ENCODE measurements at regions not wholly inside any gene's neighbourhood (a gene's known extent, or its start where the extent isn't known, plus 50 kb on each side); places are given as distances from the start of the nearest gene placed in this dataset.
A peak's percentile ranks its signal among the peaks of the same experiment; 100 is the strongest.
"Not testable (repeated sequence)": the region's sequence is repeated elsewhere in the genome, so short reads cannot be mapped to it uniquely, and the experiment has no call there.

DNA sequence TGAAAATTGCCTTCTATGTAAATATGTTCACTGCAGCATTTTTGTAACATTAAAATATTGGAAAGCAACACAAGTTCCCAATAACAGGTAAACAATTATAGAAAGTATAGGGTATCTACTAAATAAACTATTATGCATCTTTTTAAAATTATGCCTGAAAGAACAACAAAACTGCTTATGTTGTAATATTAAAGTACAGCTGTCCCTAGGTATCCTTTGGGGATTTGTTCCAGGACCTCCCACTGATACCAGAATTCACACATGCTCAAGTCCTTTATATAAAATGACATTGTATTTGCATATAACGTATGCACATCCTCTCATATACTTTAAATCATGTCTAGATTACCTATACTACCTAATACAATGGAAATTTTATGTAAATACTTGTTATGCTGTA is 121.8 kb upstream of the TNFSF4 start:
- DNase-seq (ENCODE audit: low spot score): no peak
- TF ChIP-seq, protein P1, sequence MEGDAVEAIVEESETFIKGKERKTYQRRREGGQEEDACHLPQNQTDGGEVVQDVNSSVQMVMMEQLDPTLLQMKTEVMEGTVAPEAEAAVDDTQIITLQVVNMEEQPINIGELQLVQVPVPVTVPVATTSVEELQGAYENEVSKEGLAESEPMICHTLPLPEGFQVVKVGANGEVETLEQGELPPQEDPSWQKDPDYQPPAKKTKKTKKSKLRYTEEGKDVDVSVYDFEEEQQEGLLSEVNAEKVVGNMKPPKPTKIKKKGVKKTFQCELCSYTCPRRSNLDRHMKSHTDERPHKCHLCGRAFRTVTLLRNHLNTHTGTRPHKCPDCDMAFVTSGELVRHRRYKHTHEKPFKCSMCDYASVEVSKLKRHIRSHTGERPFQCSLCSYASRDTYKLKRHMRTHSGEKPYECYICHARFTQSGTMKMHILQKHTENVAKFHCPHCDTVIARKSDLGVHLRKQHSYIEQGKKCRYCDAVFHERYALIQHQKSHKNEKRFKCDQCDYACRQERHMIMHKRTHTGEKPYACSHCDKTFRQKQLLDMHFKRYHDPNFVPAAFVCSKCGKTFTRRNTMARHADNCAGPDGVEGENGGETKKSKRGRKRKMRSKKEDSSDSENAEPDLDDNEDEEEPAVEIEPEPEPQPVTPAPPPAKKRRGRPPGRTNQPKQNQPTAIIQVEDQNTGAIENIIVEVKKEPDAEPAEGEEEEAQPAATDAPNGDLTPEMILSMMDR (IDR thresholded peaks at IDR 0.05): no peak
- Mint-ChIP-seq H3K27me3 (ENCODE audit: low read depth) (no peaks in the 10 kb centered on the region), H3K4me3 (ENCODE audit: unreplicated experiment) (no peak overlapping the region), H3K36me3 (ENCODE audit: low read depth) (no peaks in the 10 kb centered on the region), H3K4me1 (ENCODE audit: low read depth) (peaks cover 24% of the 10 kb centered on the region), H3K9me3 (ENCODE audit: low read depth) (peaks cover 8% of the 10 kb centered on the region), H3K27ac (ENCODE audit: unreplicated experiment) (no peak overlapping the region)

DNA sequence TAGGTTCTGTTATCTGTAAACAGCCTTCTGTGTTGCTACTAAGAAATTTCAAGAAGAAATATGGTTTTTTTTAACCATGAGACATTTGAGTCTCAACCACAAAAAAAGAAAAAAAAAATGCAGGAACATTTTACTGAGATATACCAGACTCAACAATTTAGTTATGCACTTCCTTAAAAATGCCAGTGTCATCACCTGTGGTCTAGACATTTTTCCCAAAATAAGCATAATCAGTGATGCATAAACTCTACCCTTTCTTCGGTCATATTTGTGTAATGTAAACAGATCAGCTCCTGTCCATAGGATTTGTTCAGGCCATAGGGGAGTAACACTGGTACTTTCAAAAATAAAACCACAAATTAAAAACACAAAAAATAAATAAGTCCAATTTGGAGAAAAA is 122.6 kb upstream of the TNFSF4 start:
- Mint-ChIP-seq H3K36me3 (ENCODE audit: low read depth) (no peaks in the 10 kb centered on the region), H3K27me3 (ENCODE audit: low read depth) (no peaks in the 10 kb centered on the region), H3K27ac (ENCODE audit: unreplicated experiment) (peak overlapping the region; percentile 57), H3K4me1 (ENCODE audit: low read depth) (peaks cover 24% of the 10 kb centered on the region), H3K9me3 (ENCODE audit: low read depth) (peaks cover 3% of the 10 kb centered on the region), H3K4me3 (ENCODE audit: unreplicated experiment) (no peak overlapping the region)
- TF ChIP-seq, protein P1 (IDR thresholded peaks at IDR 0.05): no peak
- DNase-seq (ENCODE audit: low spot score): no peak

DNA sequence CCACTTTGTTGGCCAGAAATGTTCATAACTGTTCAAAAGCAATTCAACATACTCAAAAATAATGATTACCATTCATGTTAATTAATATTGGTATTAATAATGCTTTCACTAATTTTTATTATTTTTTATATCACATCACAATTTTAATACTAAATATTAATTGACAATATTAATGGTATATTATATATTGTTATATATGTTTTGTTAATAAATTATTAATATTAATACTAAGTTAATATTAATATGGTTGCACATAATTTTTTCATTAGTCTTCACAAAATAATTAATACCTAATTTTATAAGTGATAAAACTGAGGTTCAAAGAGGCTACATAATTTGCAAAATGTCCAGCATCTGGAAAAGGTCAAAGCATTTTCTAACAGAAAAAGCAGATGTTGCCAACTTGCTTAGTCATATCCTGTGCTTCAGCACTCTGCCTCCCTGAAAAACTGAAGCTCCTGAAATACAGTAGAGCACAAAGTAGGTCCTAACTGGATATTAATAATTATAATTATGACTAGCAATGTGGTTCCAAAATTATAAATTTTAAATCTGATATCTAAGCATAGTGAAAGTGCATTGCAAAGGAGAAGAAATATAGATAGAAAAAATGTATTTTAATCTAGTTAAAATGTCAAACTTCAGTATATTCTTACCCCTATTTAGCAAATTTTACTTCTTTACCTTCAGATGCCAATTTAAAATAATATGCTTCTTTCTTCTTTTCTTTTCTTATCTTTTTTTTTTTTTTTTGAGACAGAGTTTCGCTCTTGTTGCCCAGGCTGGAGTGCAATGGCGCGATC is 123.2 kb upstream of the TNFSF4 start:
- H3K4me1 Mint-ChIP-seq (ENCODE audit: low read depth): peaks cover 24% of the 10 kb centered on the region
- no peaks in the 10 kb centered on the region for H3K27me3 Mint-ChIP-seq (ENCODE audit: low read depth)
- H3K36me3 Mint-ChIP-seq (ENCODE audit: low read depth): no peaks in the 10 kb centered on the region
- peaks cover 3% of the 10 kb centered on the region for H3K9me3 Mint-ChIP-seq (ENCODE audit: low read depth)
- TF ChIP-seq, protein P1 (IDR thresholded peaks at IDR 0.05): no peak
- DNase-seq (ENCODE audit: low spot score): no peak
- no peak overlapping the region for H3K4me3 Mint-ChIP-seq (ENCODE audit: unreplicated experiment)
- peak overlapping the region; percentile 41 for H3K27ac Mint-ChIP-seq (ENCODE audit: unreplicated experiment)

DNA sequence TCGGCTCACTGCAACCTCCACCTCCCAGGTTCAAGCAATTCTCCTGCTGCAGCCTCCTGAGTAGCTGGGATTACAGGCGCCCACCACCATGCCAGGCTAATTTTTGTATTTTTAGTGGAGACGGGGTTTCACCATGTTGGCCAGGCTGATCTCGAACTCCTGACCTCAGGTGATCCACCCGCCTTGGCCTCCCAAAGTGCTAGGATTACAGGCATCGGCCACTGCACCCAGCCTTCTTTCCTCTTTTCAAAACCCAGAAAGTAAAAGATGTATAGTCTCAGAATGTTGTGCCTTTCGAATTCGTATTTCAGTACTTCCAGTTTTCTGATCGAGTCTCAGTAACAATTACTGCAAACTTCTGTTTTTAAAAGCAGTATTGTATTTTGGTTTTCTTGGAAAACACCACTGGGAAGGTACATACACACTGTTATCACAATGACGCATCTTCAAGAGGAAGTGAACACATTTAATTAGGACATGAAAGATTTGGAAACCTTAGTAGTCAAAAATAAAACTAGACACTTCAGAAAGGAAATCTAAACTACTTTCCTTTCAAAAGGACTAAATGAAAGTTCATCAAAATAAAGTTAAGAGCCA is 123.9 kb upstream of the TNFSF4 start:
- peaks cover 24% of the 10 kb centered on the region for H3K4me1 Mint-ChIP-seq (ENCODE audit: low read depth)
- H3K27me3 Mint-ChIP-seq (ENCODE audit: low read depth); H3K36me3 Mint-ChIP-seq (ENCODE audit: low read depth); H3K9me3 Mint-ChIP-seq (ENCODE audit: low read depth); DNase-seq (ENCODE audit: low spot score); H3K4me3 Mint-ChIP-seq (ENCODE audit: unreplicated experiment): not testable (repeated sequence)
- H3K27ac Mint-ChIP-seq (ENCODE audit: unreplicated experiment): peak overlapping the region; percentile 41

DNA sequence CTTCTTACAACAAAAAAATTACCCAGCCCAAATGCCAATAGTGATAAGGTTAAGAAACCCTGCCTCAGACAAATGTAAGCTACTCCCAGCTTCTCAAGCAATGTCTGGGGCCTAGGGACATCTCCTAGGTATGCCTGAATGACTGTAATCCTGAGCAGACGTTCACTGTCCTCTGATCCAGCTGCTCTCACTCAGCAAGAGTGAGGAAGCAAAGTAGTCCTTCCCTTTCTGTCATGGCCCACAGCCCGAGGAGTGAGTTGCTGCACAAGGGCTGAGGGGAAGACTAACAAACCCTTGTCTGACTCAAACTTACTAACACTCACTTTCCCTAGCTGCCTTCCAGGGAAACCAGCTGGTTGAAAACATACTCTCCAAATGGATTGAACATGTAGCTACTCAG is 124.9 kb upstream of the TNFSF4 start:
- H3K4me1 Mint-ChIP-seq (ENCODE audit: low read depth): peaks cover 24% of the 10 kb centered on the region
- no peak for DNase-seq (ENCODE audit: low spot score)
- H3K36me3 Mint-ChIP-seq (ENCODE audit: low read depth): no peaks in the 10 kb centered on the region
- H3K27ac Mint-ChIP-seq (ENCODE audit: unreplicated experiment): peak overlapping the region; percentile 12
- H3K27me3 Mint-ChIP-seq (ENCODE audit: low read depth): no peaks in the 10 kb centered on the region
- no peaks in the 10 kb centered on the region for H3K9me3 Mint-ChIP-seq (ENCODE audit: low read depth)
- TF ChIP-seq, protein P1 (IDR thresholded peaks at IDR 0.05): no peak
- no peak overlapping the region for H3K4me3 Mint-ChIP-seq (ENCODE audit: unreplicated experiment)
